ENCODE measurements at regions not wholly inside any gene's neighbourhood (a gene's known extent, or its start where the extent isn't known, plus 50 kb on each side); places are given as distances from the start of the nearest gene placed in this dataset.

DNA sequence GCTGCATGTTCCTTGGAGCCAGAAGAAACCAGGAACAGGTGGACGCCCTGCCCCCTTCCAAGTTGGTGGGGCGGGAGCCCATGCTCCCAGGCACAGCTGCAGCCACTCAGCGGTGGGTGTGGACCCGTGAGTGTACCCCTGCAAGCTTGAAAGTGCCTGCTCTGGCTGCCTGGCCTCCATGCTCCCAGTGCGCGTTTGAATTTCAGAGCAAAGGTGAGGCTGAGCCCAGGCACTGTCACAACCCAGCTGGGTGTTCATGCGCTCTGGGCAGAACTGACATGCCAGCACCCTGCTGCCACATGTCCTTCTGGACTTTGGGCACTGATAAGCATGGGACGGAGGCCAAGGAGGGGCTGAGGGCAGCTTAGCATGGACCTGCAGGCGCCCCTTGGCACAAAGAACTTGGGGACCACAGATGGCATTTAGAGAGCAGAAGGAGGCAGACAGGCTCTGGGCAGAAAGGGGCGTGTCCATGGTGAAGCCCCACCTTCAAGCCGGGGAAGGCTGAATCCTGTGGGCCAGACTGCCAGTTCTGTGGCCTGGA is 402.0 kb upstream of the NRG3 start:
- no peaks in the 10 kb centered on the region for H3K36me3 ChIP-seq (ENCODE audit: control insufficient read depth, insufficient read depth, low read length)
- intact Hi-C loops (cut with micrococcal nuclease): no loop called here
- DNase-seq (no peak), ATAC-seq (ENCODE audit: low read depth) (no peak)
- H2AK9ac ChIP-seq (replicated peaks; ENCODE audit: low read depth, low read length, poor library complexity): no peak overlapping the region
- BruUV-seq (replicated peaks): no TSS peak
- H3K18ac ChIP-seq (ENCODE audit: low read depth, low read length): no peak overlapping the region
- no peaks in the 10 kb centered on the region for H3K4me1 ChIP-seq (ENCODE audit: control insufficient read depth, insufficient read depth, low read length)
- no peak overlapping the region for H2AFZ ChIP-seq (replicated peaks; ENCODE audit: low read length, poor library complexity)
- H4K8ac ChIP-seq (ENCODE audit: low read depth in 2 of 2, low read length in 2 of 2): no peak overlapping the region
- no peak overlapping the region for H3K56ac ChIP-seq (ENCODE audit: extremely low read depth, insufficient read depth, low read length)
- no peak overlapping the region for H3K27ac ChIP-seq (ENCODE audit: insufficient read depth, low read length)
- H3K9ac ChIP-seq (ENCODE audit: low read depth, low read length): no peak overlapping the region
- no peak overlapping the region for H3K4me2 ChIP-seq (ENCODE audit: low read depth, low read length)
- H3K23ac ChIP-seq (ENCODE audit: low read depth, low read length): no peak overlapping the region
- H2BK120ac ChIP-seq (ENCODE audit: low read depth, low read length): no peak overlapping the region
- H3K79me1 ChIP-seq (ENCODE audit: low read depth in 1 of 2, low read length in 2 of 2): no peaks in the 10 kb centered on the region
- no peaks in the 10 kb centered on the region for H3K9me1 ChIP-seq (ENCODE audit: insufficient read depth, low read length)
- ChIA-PET CTCF (no interaction called here), POLR2A (ENCODE audit: unreplicated experiment) (no interaction called here)
- in situ Hi-C loops (cut with MboI; ENCODE audit: low sequenced_read_pairs): no loop called here
- peaks cover 5% of the 10 kb centered on the region; the same call in 1 of the 2 replicates for H3K9me3 ChIP-seq (ENCODE audit: control insufficient read depth, insufficient read depth, low read length)
- no peaks in the 10 kb centered on the region for H3K27me3 ChIP-seq (ENCODE audit: control insufficient read depth, insufficient read depth, low read length)
- dilution Hi-C loops (cut with HindIII; ENCODE audit: low sequenced_read_pairs, unreplicated experiment): no loop called here
- H2BK20ac ChIP-seq (ENCODE audit: low read depth, low read length): no peak overlapping the region
- no peak overlapping the region for H2BK5ac ChIP-seq (ENCODE audit: low read depth, low read length, poor library complexity, severe bottlenecking)
- no peak overlapping the region for H2BK15ac ChIP-seq (ENCODE audit: low read depth, low read length)
- no peak overlapping the region for H2AK5ac ChIP-seq (ENCODE audit: low read depth, low read length)
- WGBS, 2 experiments (ENCODE audit: extremely low coverage in 2 of 2, insufficient read length in 1 of 2): 62% methylated on average over 5 of the region's 11 CpGs; no CpG with 5 or more reads in 1 of the 2 experiments
- no peak overlapping the region for H3K4me3 ChIP-seq (ENCODE audit: insufficient read depth, low read depth, low read length)
- no peaks in the 10 kb centered on the region for H4K20me1 ChIP-seq (ENCODE audit: insufficient read depth, low read length)
- no peak overlapping the region for H3K14ac ChIP-seq (replicated peaks; ENCODE audit: low read depth, low read length)
- no peak overlapping the region for H4K5ac ChIP-seq (ENCODE audit: low read depth, low read length)
- TF ChIP-seq RCOR1 (IDR thresholded peaks at IDR 0.05; ENCODE audit: insufficient replicate concordance, low read length) (no peak), RFX5 (IDR thresholded peaks at IDR 0.05; ENCODE audit: low read depth, low read length) (no peak), RAD21 (IDR thresholded peaks at IDR 0.05; ENCODE audit: low read length) (no peak), CHD1 (IDR thresholded peaks at IDR 0.05; ENCODE audit: low read depth, low read length) (no peak), POLR2A (IDR thresholded peaks at IDR 0.05; ENCODE audit: low read depth, low read length) (no peak), FOS (IDR thresholded peaks at IDR 0.05; ENCODE audit: low read depth, low read length) (no peak), MXI1 (IDR thresholded peaks at IDR 0.05; ENCODE audit: borderline replicate concordance, low read depth, low read length) (no peak)
- TF ChIP-seq, protein P1, sequence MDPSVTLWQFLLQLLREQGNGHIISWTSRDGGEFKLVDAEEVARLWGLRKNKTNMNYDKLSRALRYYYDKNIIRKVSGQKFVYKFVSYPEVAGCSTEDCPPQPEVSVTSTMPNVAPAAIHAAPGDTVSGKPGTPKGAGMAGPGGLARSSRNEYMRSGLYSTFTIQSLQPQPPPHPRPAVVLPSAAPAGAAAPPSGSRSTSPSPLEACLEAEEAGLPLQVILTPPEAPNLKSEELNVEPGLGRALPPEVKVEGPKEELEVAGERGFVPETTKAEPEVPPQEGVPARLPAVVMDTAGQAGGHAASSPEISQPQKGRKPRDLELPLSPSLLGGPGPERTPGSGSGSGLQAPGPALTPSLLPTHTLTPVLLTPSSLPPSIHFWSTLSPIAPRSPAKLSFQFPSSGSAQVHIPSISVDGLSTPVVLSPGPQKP (IDR thresholded peaks at IDR 0.05; ENCODE audit: borderline replicate concordance, low read depth, low read length): no peak
- TF ChIP-seq, protein P2, sequence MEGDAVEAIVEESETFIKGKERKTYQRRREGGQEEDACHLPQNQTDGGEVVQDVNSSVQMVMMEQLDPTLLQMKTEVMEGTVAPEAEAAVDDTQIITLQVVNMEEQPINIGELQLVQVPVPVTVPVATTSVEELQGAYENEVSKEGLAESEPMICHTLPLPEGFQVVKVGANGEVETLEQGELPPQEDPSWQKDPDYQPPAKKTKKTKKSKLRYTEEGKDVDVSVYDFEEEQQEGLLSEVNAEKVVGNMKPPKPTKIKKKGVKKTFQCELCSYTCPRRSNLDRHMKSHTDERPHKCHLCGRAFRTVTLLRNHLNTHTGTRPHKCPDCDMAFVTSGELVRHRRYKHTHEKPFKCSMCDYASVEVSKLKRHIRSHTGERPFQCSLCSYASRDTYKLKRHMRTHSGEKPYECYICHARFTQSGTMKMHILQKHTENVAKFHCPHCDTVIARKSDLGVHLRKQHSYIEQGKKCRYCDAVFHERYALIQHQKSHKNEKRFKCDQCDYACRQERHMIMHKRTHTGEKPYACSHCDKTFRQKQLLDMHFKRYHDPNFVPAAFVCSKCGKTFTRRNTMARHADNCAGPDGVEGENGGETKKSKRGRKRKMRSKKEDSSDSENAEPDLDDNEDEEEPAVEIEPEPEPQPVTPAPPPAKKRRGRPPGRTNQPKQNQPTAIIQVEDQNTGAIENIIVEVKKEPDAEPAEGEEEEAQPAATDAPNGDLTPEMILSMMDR (conservative IDR thresholded peaks at IDR 0.05; ENCODE audit: low read depth, low read length): no peak
- H3K4ac ChIP-seq (ENCODE audit: low read depth, low read length): no peak overlapping the region
- H4K91ac ChIP-seq (ENCODE audit: insufficient read depth, low read depth, low read length): no peak overlapping the region

All from IMR-90 (cell line).